GM23338 (cell line): ENCODE measurements at regions not wholly inside any gene's neighbourhood (a gene's known extent, or its start where the extent isn't known, plus 50 kb on each side); places are given as distances from the start of the nearest gene placed in this dataset.

ENCODE experiments used
- CREB1 ChIP-seq: fragments of 250-450 bp; sonication (Bioruptor Pico); IDR thresholded peaks from 2 replicates; pipeline ENCODE4 v1.5.0; 2020; ENCODE audit warnings: low read depth, mild to moderate bottlenecking, moderate library complexity
- EZH2 ChIP-seq: fragments of 200-600 bp; sonication (generic); IDR thresholded peaks from one replicate; pipeline ENCODE4 v1.8.0; 2017; ENCODE audit warnings: antibody characterized with exemption, mild to moderate bottlenecking, low read depth; ENCODE audit not compliant: unreplicated experiment
- JUNB ChIP-seq: IDR thresholded peaks from one replicate; pipeline ENCODE4 v1.6.1; 2016; ENCODE audit warnings: antibody characterized with exemption; ENCODE audit not compliant: unreplicated experiment
- POLR2AphosphoS5 ChIP-seq: IDR thresholded peaks from 2 replicates; pipeline ENCODE4 v1.6.1; 2016; ENCODE audit warnings: antibody characterized with exemption, low read depth
- STAT1 ChIP-seq: IDR thresholded peaks from one replicate; pipeline ENCODE4 v1.6.1; 2016; ENCODE audit warnings: antibody characterized with exemption; ENCODE audit not compliant: unreplicated experiment
- ZNF114 ChIP-seq: fragments of 250-450 bp; sonication (Bioruptor Pico); IDR thresholded peaks from 2 replicates; pipeline ENCODE4 v1.5.0; 2020; ENCODE audit warnings: mild to moderate bottlenecking, moderate library complexity
- TF ChIP-seq, protein P1 (sequence below), 2 experiments: fragments of 200-600 bp in 1 of 2; sonication (generic) in 1 of 2; conservative IDR thresholded peaks; 2 replicates each; pipeline versions ENCODE4 v1.5.1 to v1.6.1; 2016 to 2017; ENCODE audit warnings: antibody characterized with exemption in 2 of 2, low read depth in 2 of 2, mild to moderate bottlenecking in 2 of 2, moderate library complexity in 1 of 2
- TF ChIP-seq, protein P2 (sequence below): fragments of 250-450 bp; sonication (Bioruptor Pico); IDR thresholded peaks from 2 replicates; pipeline ENCODE4 v1.5.0; 2020; ENCODE audit warnings: mild to moderate bottlenecking, moderate library complexity
- TF ChIP-seq, protein P3 (sequence below): IDR thresholded peaks from 2 replicates; pipeline ENCODE4 v1.6.1; 2016; ENCODE audit warnings: antibody characterized with exemption
- TF ChIP-seq, protein P4 (sequence below): IDR thresholded peaks from one replicate; pipeline ENCODE4 v1.6.1; 2018; ENCODE audit warnings: antibody characterized with exemption; ENCODE audit not compliant: unreplicated experiment

DNA sequence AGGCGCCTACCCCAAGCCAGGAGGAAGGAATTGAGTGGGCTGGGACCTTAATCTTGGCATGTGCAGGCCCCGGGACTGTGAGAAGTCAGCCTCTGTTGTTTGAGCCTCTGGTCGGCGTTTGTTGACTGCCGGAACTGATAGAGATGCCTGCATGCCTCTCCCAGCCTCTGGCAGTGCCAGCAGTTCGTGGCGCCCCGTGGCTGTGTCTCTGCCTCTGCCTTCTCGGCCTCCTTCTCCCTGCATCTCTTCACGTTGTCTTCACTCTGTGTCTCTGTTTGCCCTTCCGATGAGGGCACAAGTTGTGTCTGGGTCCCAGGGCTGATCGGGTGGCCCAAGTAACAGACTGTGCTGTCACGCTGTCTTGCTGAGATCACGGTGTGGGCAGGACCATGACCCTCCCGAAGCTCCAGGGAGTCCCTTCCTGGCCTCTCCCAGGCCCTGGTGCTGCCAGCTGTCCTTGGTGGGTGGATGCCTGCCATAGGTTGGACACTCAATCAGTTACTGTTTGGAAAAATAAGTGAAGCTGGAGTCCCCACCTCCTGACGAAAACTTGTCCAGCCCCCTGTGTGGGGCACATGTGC is 133.5 kb upstream of the LPCAT1 start:
- TF ChIP-seq CREB1 (CRISPR knock-in tag) (no peak), ZNF114 (no peak), POLR2AphosphoS5 (no peak), JUNB (no peak), EZH2 (no peak), STAT1 (no peak)
- TF ChIP-seq, protein P1, sequence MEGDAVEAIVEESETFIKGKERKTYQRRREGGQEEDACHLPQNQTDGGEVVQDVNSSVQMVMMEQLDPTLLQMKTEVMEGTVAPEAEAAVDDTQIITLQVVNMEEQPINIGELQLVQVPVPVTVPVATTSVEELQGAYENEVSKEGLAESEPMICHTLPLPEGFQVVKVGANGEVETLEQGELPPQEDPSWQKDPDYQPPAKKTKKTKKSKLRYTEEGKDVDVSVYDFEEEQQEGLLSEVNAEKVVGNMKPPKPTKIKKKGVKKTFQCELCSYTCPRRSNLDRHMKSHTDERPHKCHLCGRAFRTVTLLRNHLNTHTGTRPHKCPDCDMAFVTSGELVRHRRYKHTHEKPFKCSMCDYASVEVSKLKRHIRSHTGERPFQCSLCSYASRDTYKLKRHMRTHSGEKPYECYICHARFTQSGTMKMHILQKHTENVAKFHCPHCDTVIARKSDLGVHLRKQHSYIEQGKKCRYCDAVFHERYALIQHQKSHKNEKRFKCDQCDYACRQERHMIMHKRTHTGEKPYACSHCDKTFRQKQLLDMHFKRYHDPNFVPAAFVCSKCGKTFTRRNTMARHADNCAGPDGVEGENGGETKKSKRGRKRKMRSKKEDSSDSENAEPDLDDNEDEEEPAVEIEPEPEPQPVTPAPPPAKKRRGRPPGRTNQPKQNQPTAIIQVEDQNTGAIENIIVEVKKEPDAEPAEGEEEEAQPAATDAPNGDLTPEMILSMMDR (conservative IDR thresholded peaks at IDR 0.05; ENCODE audit: low read depth in 2 of 2), result no peak
- TF ChIP-seq, protein P2, sequence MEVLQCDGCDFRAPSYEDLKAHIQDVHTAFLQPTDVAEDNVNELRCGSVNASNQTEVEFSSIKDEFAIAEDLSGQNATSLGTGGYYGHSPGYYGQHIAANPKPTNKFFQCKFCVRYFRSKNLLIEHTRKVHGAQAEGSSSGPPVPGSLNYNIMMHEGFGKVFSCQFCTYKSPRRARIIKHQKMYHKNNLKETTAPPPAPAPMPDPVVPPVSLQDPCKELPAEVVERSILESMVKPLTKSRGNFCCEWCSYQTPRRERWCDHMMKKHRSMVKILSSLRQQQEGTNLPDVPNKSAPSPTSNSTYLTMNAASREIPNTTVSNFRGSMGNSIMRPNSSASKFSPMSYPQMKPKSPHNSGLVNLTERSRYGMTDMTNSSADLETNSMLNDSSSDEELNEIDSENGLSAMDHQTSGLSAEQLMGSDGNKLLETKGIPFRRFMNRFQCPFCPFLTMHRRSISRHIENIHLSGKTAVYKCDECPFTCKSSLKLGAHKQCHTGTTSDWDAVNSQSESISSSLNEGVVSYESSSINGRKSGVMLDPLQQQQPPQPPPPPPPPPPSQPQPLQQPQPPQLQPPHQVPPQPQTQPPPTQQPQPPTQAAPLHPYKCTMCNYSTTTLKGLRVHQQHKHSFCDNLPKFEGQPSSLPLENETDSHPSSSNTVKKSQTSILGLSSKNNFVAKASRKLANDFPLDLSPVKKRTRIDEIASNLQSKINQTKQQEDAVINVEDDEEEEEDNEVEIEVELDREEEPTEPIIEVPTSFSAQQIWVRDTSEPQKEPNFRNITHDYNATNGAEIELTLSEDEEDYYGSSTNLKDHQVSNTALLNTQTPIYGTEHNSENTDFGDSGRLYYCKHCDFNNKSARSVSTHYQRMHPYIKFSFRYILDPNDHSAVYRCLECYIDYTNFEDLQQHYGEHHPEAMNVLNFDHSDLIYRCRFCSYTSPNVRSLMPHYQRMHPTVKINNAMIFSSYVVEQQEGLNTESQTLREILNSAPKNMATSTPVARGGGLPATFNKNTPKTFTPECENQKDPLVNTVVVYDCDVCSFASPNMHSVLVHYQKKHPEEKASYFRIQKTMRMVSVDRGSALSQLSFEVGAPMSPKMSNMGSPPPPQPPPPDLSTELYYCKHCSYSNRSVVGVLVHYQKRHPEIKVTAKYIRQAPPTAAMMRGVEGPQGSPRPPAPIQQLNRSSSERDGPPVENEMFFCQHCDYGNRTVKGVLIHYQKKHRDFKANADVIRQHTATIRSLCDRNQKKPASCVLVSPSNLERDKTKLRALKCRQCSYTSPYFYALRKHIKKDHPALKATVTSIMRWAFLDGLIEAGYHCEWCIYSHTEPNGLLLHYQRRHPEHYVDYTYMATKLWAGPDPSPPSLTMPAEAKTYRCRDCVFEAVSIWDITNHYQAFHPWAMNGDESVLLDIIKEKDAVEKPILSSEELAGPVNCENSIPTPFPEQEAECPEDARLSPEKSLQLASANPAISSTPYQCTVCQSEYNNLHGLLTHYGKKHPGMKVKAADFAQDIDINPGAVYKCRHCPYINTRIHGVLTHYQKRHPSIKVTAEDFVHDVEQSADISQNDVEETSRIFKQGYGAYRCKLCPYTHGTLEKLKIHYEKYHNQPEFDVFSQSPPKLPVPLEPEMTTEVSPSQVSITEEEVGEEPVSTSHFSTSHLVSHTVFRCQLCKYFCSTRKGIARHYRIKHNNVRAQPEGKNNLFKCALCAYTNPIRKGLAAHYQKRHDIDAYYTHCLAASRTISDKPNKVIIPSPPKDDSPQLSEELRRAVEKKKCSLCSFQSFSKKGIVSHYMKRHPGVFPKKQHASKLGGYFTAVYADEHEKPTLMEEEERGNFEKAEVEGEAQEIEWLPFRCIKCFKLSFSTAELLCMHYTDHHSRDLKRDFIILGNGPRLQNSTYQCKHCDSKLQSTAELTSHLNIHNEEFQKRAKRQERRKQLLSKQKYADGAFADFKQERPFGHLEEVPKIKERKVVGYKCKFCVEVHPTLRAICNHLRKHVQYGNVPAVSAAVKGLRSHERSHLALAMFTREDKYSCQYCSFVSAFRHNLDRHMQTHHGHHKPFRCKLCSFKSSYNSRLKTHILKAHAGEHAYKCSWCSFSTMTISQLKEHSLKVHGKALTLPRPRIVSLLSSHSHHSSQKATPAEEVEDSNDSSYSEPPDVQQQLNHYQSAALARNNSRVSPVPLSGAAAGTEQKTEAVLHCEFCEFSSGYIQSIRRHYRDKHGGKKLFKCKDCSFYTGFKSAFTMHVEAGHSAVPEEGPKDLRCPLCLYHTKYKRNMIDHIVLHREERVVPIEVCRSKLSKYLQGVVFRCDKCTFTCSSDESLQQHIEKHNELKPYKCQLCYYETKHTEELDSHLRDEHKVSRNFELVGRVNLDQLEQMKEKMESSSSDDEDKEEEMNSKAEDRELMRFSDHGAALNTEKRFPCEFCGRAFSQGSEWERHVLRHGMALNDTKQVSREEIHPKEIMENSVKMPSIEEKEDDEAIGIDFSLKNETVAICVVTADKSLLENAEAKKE (CRISPR knock-in tag), result no peak
- TF ChIP-seq, protein P3, sequence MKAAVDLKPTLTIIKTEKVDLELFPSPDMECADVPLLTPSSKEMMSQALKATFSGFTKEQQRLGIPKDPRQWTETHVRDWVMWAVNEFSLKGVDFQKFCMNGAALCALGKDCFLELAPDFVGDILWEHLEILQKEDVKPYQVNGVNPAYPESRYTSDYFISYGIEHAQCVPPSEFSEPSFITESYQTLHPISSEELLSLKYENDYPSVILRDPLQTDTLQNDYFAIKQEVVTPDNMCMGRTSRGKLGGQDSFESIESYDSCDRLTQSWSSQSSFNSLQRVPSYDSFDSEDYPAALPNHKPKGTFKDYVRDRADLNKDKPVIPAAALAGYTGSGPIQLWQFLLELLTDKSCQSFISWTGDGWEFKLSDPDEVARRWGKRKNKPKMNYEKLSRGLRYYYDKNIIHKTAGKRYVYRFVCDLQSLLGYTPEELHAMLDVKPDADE, result no peak
- TF ChIP-seq, protein P4, sequence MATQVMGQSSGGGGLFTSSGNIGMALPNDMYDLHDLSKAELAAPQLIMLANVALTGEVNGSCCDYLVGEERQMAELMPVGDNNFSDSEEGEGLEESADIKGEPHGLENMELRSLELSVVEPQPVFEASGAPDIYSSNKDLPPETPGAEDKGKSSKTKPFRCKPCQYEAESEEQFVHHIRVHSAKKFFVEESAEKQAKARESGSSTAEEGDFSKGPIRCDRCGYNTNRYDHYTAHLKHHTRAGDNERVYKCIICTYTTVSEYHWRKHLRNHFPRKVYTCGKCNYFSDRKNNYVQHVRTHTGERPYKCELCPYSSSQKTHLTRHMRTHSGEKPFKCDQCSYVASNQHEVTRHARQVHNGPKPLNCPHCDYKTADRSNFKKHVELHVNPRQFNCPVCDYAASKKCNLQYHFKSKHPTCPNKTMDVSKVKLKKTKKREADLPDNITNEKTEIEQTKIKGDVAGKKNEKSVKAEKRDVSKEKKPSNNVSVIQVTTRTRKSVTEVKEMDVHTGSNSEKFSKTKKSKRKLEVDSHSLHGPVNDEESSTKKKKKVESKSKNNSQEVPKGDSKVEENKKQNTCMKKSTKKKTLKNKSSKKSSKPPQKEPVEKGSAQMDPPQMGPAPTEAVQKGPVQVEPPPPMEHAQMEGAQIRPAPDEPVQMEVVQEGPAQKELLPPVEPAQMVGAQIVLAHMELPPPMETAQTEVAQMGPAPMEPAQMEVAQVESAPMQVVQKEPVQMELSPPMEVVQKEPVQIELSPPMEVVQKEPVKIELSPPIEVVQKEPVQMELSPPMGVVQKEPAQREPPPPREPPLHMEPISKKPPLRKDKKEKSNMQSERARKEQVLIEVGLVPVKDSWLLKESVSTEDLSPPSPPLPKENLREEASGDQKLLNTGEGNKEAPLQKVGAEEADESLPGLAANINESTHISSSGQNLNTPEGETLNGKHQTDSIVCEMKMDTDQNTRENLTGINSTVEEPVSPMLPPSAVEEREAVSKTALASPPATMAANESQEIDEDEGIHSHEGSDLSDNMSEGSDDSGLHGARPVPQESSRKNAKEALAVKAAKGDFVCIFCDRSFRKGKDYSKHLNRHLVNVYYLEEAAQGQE, result no peak
